GM18507 (cell line): ENCODE measurements at regions not wholly inside any gene's neighbourhood (a gene's known extent, or its start where the extent isn't known, plus 50 kb on each side); places are given as distances from the start of the nearest gene placed in this dataset.
"Not testable (repeated sequence)": the region's sequence is repeated elsewhere in the genome, so short reads cannot be mapped to it uniquely, and the experiment has no call there.

Experiments used
- DNase-seq: peaks from one replicate; pipeline ENCODE4 v3.0.0; 2011; ENCODE audit warnings: low read depth; ENCODE audit not compliant: insufficient read length; ENCODE audit errors: extremely low spot score
- FAIRE-seq: peaks from 2 replicates; lab custom pipeline; 2011; peaks lifted over from hg19 to GRCh38; lab: Jason Lieb, UNC

DNA sequence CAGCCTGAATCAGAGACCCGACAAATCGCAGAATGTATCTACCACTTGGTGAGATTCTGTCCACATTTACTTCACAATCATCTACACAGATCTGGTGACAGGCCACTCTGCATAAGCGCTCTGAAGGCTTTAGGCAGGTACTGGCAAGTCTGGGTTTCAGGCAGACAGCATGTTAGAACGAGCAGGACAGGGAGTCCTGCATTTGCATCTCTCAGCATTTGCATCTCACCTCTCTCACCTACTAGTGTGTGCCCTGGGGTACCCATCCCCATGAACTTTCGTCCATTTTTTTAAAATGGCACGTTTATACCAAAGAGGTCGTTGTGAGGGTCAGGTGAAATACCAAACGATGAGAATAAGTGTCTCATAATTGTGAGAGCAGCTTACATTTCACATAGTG lies 108.2 kb downstream of the SPATA31A1 start:
- not testable (repeated sequence) for DNase-seq, FAIRE-seq

DNA sequence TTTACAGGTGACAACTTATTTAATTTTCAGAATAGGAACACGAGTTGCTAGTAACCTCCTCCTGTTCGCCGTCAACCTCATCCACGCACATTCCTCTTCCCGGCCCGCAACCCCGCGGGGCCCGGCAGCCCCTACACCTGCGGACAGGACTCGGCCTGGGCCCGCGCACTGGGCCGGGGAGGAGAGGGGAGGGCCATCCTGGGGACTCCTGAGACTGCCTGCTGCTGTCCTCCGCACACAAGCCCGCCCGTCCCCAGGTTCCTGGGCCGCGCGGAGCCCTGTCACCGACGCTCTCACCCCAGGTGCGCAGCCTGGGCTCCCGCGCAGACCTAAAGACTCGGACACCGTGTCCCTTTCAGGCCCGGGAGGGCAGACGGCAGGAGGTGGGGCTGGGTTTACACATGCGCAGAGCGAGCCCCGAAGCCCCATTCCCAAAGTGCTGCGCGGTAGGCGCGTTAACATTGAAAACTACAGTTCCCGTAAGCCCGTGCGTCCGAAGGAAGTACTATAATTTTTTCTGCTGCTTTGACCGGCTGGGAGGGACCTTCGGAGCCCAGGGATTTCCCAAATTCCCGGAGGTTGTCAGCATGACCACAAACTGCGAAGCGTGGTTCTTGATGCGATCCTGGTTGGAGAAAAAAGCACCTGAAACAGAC lies 108.8 kb downstream of the SPATA31A1 start:
- not testable (repeated sequence) for FAIRE-seq, DNase-seq

DNA sequence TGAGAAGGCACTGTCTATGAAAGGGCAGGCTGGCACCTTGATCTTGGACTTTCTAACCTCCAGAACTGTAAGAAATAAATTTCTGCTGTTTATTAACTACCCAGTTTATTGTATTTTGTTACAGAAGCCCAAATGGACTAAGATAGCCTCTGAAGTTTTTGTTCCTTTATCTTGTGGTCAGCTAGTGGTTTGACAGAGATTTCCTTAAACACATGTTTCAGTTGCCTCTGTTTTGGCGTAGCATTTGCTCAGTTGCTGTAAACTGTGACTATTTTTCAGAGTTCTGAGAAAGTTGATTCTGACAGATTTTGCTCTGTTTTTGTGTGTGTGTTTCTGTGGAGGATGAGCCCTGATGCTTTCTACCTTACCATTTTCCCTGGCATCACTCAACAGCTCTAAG lies 119.0 kb downstream of the SPATA31A1 start:
- FAIRE-seq, DNase-seq: not testable (repeated sequence)

DNA sequence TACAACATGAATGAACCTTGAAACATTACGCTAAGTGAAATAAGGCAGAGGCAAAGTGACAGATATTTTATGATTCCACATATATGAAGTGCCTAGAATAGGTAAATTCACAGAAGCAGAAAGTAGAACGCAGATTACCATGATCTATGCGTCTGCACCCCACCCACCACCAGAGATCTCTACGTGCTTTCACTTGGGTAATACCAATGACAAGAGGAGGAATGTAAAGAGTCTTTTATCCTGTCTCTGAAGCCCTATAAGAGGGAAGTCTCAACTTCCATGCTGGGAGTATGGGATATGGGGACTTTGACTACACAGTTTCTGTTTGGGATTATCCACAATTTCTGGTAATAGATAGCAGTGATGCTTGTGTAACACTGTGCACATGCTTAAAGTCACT lies 127.6 kb downstream of the SPATA31A1 start:
- FAIRE-seq, DNase-seq: not testable (repeated sequence)

DNA sequence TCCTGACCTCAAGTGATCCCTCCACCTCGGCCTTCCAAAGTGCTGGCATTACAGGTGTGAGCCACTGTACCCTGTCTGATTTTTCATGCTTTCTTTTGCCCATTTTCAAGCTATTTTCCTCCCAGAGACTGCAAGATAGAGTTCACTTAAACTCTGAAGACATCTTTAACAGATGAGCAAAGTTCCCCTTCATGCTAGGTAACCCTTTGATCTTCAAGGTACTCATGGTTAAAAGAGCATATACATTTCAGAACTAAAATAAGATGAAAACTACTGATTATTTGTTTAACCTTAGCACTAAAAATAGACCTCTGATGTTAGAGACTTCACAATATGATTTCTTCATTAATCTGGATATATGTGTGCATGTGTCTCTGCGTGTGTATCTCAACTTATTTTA lies 128.4 kb downstream of the SPATA31A1 start:
- not testable (repeated sequence) for DNase-seq, FAIRE-seq

DNA sequence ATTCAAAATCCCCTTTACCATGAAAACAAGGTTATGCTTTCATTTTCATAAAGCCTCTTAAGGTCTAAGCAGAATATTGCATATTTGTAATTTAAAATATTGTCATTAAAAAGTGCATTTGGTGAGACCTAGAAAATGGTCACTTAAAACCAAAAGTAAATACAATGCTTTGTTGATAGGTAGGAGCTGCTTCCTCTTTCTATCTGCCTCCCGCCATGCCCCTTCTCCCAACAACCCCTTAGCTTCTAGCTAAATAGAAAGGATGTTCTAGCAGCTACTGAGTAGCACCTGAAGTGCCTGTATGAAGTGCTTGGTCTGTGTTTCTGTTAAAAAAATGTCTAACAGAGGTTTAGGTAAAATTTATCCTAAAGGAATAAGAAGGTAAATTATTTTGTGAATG lies 128.8 kb downstream of the SPATA31A1 start:
- not testable (repeated sequence) for DNase-seq, FAIRE-seq

DNA sequence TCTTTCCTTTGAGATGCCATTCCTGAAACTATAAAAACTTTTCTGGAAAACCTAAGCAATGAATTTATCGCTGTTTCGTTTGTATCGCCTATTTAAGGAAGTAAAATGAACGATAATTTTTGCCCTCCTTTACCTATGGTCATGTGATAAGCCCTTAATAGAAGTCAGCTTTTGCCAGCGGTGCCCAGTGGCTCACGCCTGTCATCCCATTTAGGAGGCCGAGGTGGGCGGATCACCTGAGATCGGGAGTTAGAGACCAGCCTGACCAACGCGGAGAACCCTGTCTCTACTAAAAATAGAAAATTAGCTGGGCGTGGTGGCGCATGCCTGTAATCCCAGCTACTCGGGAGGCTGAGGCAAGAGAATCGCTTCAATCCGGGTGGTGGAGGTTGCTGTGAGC lies 132.0 kb downstream of the SPATA31A1 start:
- DNase-seq, FAIRE-seq: not testable (repeated sequence)

DNA sequence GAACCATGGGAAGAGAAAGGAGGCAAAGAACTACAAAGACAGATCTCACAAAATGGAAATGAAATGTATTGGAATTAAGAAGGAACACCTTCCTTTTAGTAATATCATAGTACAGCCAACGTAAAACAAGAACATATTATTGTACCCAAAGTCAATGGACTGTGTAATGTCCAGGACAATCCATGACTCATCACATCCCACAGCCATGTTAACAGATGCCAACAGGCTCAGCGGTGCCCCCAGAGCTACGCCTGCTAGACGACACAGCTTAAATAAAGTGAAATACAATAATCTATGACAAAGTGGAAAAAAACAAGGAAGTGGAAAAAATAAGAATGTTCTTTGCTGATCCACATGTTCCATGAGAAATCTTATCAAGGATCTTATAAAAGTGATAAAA lies 140.8 kb downstream of the SPATA31A1 start:
- not testable (repeated sequence) for FAIRE-seq, DNase-seq

DNA sequence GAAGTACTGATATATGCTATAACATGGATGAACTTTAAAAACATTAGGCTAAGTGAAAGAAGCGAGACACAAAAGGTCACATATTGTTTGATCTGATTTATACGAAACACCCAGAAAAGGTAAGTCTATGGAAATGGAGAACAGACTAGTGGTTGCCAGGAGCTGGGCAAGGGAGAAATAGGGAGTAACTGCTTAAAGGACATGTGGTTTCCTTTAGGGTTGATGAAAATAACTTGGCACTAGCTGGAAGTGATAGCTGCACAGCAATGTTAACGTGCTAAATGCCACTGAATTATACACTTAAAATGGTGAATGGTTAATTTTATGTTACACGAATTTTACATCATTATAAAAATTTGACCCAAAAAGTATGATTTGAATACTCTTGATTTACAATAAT lies 147.7 kb downstream of the SPATA31A1 start:
- not testable (repeated sequence) for FAIRE-seq, DNase-seq

DNA sequence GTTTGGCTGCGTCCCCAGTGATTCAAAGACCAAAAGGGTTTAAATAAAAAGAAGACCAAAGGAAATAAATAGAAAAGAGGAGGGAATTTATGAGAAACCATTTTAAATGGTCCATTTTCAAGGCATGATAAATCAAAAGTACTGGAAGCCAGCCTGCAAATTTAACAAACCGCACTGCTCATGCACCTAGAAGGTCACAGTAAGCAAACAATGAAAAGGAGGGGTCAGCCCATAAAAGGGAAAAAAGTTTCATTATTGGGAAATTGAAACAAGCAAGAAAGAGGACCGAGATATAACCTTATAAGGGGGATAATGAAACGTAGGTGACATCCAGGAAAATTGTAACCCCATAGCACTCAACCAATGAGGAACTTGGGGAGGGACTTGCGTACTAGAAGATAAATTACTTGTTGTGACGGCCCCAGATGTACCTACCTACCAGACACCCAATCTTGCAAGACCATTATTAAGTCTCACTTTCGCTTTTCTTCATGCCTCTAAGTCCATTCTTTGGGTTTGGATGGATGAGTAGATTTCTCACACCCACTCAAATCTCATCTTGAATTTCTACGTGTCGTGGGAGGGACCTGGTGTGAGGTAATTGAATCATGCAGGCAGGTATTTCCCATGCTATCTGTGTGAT lies 172.0 kb downstream of the SPATA31A1 start:
- FAIRE-seq, DNase-seq: not testable (repeated sequence)

DNA sequence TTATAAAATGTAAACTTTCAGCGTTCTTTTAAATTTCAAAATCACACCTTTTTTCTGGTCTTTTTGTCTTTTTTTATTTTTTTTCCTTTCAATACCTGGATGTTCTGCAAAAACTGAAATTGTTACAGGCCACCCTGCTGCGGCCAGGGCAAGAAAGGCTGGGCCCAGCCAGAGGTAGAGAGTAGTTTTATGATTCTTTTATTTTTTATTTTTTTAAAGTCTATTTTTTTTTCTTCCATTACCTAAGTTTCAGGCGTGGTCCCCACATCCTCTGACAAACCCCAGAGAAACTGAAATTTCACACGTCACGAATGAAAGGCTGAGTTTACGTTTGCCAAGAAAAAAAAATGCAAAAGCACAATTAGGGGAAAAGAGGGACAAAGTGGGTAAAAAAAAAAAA lies 177.1 kb downstream of the SPATA31A1 start:
- DNase-seq, FAIRE-seq: not testable (repeated sequence)

DNA sequence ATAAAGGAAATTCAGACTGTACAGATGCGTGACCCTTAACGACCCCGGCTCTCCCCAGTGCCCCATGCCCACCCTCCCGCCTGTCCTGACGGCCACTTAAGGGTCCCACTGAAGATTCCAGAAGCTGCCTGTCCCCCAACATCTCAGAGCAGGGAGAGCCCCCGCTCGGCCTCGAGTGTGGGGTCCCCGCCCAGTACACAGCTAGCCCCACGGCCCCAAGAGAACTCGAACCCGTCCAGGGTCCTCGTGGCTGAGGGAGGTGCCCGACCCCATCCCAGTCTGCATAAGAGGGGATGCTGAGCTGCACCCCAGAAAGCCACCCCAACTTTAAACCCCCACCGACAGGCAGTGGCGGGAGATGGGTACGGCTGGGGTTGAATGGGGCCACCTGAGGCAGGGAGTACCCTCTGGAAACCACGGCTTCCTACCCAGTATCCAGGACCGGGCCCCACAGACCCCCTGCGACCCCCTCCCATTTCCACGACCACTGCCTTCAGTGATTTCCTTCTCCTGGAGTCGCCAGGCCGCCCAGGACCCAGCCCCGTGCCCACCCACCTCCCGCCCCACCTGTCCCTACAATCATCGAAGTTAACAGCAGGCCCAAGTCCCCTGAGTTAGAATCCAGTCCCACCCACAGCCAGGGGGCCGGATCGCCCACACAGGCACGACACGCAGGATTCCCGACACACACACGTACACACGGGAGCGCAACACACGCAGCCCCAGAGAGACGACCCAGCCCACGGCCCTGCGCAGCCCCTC lies 177.7 kb downstream of the SPATA31A1 start:
- not testable (repeated sequence) for DNase-seq, FAIRE-seq

DNA sequence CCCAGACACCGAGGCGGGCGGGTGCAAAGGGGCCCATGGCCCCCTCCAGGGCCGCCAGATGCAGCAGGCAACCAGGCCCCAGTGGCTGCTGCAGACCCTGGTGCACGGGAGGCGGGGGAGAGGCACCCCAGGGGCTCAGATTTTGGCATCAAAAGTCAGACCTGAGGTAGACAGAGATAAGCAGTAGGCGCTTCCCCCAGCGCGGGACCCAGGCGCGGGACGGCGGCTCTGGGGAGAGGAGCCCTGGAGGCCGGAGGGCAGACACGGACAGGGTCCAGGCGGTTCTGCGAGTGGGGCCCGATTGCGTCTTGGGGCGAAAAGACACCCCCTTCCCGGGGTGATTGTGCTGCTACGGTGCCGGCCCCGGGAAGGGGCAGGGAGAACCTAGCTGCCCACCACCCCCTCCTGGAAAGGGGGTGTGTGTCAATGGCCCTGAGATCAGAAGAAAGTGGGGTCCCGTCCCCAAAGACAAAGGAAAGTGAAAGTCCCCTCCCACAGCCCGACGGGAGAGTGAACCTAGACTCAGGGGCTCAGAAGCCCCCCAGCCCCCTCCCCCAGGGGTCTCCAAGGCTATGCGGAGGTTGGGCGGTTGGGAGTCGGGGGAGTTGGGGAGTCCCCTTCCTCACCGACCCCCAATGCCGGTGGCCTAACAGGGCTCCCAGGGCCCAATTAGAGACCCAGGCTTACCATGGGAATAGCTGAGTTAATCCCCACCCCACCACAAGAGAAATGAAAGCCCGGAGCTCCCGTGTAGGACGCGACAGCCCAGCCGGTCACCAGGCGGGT lies 178.5 kb downstream of the SPATA31A1 start:
- not testable (repeated sequence) for FAIRE-seq, DNase-seq

DNA sequence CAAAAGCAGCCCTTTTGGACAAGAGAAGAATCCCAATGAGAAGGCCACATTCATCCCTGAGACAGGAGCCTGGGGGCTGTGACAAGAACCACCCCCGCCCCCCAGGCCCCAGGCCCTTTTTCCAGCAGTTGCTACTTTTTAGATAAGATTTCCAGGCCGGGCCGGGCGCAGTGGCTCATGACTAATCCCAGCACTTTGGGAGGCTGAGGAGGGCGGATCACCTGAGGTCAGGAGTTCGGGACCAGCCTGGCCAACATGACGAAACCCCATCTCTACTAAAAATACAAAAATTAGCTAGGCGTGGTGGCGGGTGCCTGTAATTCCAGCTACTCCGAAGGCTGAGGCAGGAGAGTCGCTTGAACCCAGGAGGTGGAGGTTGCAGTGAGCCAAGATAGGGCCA lies 179.4 kb downstream of the SPATA31A1 start:
- DNase-seq, FAIRE-seq: not testable (repeated sequence)

DNA sequence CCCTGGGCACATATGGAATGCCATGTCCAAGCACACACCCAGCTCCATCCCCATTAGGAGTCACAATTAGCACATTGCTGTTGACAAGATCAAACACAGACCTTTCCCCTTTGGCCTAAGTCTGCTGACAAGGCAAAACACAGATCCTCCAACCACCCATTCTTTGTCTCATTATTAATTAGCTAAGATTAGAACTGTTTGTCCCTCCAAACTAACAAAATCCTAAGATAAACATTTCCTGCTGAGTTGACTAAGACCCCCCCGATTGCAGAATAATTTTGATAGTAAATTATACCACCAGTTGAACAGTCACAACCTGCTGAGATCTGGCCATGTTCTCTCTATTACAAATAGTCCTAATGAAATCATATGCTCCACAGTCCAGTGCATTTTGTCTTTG lies 186.7 kb downstream of the SPATA31A1 start:
- not testable (repeated sequence) for DNase-seq, FAIRE-seq

DNA sequence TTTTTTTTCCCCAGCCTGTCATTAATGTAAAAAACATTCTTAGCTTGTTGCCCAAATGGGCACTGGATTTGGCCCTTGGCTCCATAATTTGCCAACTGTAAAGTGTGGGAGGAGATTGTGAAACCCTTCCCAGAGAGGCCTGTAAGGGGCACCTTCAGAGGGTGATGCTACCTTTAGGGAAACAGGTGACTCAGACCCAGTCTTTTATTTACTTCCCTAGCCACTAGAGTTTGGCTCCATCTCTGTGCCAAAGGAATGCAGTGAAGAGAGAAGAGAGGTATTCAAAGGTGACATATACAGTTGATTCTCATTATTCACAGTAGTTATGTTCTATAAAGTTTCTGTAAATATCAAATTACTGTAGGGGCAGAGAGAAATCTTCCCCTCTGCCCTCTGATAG lies 189.6 kb downstream of the SPATA31A1 start:
- FAIRE-seq, DNase-seq: not testable (repeated sequence)

DNA sequence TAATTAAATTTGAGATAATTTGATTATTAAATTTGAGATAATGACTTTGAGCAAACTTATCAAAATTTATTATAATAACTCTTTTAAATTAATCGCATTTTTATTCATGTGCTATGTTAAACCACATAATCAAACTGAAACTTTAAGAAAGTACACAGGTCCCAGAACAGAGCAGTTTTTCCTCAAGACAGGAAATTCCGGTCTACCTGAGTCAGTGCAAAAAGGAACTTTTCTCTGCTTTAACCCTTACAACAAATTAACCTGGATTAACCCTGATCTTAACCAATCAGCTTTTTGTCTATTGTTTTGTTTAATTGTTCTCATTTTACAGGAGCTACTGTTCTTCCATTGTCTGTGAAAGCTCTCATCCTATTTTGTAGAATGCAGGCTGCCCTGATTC lies 195.1 kb downstream of the SPATA31A1 start:
- not testable (repeated sequence) for DNase-seq, FAIRE-seq

DNA sequence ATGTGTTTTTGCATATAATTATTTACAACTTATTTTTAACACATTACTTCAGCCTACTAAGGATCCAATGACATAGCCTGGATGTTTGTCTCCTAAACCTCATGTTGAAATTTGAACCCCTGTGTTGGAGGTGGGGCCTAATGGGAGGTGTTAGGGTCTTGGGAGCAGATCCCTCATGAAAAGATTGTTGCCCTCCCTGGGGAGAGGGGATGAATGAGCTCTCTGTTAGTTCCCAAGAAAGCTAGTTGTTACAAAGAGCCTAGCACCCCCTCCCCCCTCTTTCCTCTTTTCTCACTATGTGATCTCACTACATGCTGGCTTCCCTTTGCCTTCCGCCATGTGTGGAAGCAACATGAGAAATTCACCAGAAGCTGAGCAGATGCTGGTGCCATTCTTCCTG lies 196.1 kb downstream of the SPATA31A1 start:
- DNase-seq = not testable (repeated sequence)

DNA sequence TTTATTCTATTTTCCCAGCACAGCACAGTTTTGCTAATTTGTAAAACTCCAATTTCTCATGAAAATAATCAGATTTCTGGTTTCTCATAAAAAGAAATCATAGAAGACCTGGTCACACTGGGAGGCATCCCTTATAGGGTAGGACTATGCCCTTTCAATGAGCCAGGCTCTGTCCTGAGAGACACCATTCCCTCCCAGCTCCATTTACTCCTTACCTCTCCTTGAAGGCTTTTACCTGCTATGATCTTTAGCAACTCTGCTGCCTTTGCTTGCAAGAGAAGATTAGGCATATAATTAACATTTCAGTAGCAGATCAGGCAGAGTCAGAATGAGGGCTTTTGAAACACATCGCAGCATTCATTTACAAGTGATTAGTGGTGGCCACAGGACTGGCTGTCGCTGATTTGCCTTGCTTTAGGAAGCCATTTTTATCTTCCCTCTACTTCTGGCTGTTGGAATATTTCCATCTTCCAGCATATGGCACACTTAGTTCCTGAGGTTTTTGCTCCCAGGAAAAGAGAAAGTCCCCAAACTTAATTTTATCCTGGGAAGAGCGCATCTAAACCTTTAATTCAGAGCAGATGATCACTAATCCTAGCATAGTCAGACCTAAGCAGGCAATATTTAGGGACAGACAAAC lies 196.9 kb downstream of the SPATA31A1 start:
- DNase-seq, FAIRE-seq: not testable (repeated sequence)

More for the DNA sequence above, 196.1 kb downstream of the SPATA31A1 start:
- not testable (repeated sequence) for FAIRE-seq
